Astrocyte (in vitro differentiated cells and primary cell): ENCODE measurements at regions not wholly inside any gene's neighbourhood (a gene's known extent, or its start where the extent isn't known, plus 50 kb on each side); places are given as distances from the start of the nearest gene placed in this dataset.

Experiments used
- CTCF ChIP-seq: IDR thresholded peaks from 2 replicates; pipeline ENCODE4 v1.5.1; 2011; ENCODE audit warnings: low read depth, mild to moderate bottlenecking, inconsistent platforms, low read length, moderate library complexity; ENCODE audit not compliant: insufficient read depth
- EZH2 ChIP-seq: IDR thresholded peaks from 2 replicates; pipeline ENCODE4 v1.6.1; 2012; ENCODE audit warnings: mild to moderate bottlenecking, low read length, inconsistent platforms; ENCODE audit not compliant: insufficient read depth

- TF ChIP-seq CTCF (no peak), EZH2 (no peak)
Observed at GRCh38 chr9:82560036-82560435, 502.9 kb downstream of the RASEF start.
